Medulla oblongata (tissue), 1 donor: ENCODE measurements at regions not wholly inside any gene's neighbourhood (a gene's known extent, or its start where the extent isn't known, plus 50 kb on each side); places are given as distances from the start of the nearest gene placed in this dataset.

Source experiments
- DNase-seq: peaks from one replicate; pipeline ENCODE4 v3.0.0-alpha.2; 2015; ENCODE audit errors: extremely low spot score

DNA sequence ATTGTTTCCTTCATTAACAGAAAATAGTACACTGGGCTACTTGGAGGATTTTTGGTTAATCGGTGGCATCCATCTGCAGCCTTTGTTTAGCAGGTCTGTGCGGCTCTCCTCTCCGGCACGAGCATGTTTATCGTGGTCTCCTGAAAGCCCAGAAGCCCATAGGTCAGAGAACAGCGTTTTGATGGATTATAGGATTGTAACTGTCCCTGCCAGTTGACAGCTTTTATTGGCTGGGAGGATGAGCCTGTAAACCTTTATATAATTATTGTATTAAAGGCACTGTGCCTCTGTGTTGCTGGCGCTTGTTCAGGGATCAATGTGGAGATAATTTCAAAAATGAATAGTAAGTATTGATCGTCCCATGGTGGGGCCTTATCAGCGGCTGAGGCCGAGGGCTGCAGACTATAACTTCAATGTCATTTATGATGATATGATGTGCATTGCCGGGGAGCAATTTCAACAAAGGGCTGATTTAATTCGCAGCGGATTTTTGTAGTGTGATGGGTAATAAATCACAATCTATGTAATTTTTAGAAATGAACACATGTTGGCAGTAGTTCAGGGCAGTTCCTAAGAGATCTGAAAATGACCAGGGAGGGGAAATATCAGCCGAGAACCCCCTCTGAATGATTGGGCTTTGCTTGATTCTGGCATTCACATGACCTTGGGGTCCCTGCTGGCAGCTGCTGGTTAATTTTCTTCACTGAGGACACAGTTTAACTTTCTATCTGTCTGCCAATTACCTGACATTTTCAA, 736.1 kb downstream of the GALR1 start:
- no peak for DNase-seq

- DNase-seq, result no peak
Observed at GRCh38 chr18:77990131-77990530, 740.5 kb downstream of the GALR1 start.

- no peak for DNase-seq
Observed at GRCh38 chr18:77990901-77991300, 741.3 kb downstream of the GALR1 start.

- no peak for DNase-seq
Observed at GRCh38 chr18:77992057-77992456, 742.4 kb downstream of the GALR1 start.

DNA sequence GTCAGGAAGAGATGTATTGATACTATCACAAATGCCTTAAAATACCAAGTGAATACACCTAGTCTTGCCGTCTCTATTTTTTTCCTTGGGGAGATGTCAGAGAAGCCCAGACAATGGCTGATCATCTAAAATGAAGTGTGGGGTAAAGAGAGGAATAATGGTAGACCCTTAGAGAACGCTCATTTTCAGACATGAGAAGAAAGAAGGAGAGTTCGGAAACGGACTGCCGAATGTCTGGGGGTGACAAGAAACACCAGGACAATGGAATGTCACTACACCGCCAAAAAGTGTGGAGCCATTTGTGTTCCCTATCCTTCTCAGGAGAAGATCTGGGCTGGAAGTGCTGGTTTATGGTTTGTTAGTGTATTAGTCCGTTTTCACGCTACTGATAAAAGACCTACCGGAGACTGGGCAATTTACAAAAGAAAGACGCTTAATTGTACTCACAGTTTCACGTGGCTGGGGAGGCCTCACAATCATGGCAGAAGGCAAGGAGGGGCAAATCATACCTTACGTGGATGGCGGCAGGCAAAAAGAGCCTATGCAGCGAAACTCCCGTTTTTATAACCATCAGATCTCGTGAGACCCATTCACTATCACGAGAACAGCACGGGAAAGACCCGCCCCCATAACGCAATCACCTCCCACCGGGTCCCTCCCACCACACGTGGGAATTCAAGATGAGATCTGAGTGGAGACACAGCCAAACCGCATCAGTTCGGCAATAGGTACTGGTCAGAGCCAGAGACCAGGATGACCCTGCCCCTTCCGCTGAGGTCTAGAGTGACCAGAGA, 743.7 kb downstream of the GALR1 start:
- no peak for DNase-seq

DNA sequence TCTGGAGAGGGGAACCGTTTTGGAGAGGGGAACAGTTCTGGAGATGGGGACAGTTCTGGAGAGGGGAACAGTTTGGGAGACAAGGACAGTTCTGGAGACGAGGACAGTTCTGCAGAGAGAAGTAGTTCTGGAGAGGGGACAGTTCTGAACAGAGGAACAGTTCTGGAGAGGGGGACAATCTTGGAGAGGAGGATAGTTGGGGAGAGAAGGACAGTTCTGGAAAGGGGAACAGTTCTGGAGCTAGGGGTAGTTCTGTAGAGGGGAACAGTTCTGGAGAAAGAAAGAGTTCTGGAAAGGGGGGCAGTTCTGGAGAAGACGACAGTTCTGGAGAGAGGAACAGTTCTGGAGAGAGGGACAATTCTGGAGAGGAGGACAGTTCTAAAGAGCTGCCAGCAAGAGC, 745.9 kb downstream of the GALR1 start:
- no peak for DNase-seq

- no peak for DNase-seq
Observed at GRCh38 chr18:77996737-77997136, 747.1 kb downstream of the GALR1 start.

DNA sequence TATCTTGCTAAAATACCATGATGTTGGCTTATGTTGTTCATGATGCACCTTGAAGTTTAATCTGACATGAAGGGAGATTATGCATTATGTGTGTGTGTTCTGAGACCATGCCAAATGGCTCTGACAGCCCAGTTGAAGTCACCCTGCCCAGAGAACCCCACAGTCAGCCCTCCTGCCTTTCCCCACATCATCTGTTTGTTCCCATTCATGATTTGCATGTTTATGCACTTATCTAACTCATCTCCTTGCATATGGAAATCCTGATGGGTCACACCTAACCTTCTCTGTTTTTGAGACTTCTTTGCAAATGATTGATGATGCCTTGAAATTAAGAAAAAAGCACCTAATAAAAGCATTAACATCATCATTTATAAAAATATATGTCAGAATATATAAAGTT, 752.2 kb downstream of the GALR1 start:
- no peak for DNase-seq

GRCh38 chr18:78006006-78006773, 756.5 kb downstream of the GALR1 start:
- DNase-seq, result no peak

- DNase-seq, result no peak
Observed at GRCh38 chr18:78006774-78007260, 757.2 kb downstream of the GALR1 start.

DNA sequence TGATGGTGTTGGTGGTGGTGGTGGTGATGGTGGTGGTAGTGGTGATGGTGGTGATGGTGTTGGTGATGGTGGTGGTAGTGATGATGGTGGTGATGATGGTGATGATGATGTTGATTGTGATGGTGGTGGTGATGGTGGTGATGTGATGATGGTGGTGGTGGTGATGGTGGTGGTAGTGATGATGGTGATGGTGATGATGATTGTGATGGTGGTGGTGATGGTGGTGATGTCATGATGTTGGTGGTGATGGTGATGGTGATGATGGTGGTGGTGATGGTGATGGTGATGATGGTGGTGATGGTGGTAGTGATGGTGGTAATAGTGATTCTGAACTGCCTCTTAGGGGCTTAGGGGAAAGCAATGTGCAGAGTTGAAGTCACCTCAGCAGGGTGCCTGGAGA, 760.7 kb downstream of the GALR1 start:
- no peak for DNase-seq

DNA sequence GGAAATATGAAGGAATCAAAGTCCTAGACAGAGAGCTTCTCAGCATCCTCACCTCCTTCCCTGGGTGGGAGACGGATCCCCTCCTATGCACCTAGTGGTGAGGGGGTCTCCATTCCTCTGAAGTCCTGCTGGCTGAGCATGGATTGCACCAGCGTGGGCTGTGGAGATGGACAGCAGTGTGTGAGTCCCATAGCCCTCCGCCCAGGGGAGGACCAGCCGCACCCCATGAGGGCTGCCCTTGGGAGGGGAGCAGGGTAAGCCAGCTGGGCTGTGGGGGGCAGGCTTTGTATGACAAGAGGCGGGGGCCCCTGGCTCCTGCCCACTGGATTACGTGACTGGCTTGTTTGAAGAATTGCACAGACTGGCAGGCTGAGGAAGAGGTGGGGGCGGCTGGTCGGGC, 768.2 kb downstream of the GALR1 start:
- DNase-seq, result no peak

GRCh38 chr18:78021196-78021595, 771.5 kb downstream of the GALR1 start:
- no peak for DNase-seq

GRCh38 chr18:78031589-78031988, 781.9 kb downstream of the GALR1 start:
- DNase-seq, result no peak

DNA sequence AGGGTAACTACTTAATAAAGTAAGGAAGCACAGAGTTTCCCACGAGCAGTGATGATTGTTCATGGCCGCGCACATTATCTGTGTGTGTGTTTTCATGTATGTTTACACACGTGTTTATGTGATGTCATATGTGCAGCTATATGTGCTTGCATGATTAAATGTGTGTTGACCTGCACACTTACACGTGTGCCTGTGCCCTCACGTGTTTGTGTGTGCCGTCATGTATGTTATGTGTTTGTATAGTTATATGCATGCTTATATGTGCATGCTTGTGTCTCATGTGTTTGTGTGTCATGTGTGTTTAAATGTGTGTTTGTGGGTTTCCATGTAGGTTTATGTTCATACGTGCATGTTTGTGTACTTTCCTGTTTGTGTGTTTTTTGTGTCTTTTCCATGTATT, 782.3 kb downstream of the GALR1 start:
- DNase-seq, result no peak

DNA sequence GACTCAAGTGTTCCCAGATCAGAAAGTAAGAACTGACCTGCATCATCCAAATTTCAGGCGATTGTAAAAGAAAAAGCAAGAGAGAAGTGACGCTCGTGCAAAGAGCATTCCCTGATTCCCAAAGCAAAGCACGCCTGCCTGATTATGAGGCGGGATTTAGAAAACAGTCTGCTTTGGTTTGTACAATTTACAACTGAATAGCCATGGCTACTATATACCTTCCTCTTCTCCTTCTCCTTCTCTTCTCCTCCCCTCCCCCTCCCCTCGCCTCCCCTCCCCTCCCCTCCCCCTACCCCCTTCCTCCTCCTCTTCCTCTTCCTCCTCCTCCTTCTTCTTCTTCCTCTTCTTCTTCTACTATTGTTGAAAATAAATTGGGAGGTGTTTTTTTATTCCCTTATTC, 782.9 kb downstream of the GALR1 start:
- no peak for DNase-seq

DNA sequence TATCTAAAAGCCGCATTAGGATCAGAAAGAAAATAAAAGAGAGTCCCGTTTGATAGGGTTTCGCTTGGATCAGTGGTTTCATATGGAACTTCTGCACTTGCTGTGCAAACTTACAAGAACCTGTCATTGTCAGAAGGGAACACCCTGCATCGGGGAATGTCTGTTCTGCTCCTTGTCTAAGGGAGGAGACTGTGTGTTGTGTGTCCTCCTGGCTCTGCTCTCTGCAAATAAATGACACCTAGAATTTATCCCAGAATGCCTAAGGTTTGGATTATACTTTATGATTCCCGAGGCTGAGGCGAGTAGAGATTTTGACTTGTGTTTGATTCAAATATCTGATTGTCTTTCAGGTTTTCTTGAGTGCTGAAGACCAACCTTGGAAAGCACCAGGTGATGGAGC, 785.1 kb downstream of the GALR1 start:
- no peak for DNase-seq

- no peak for DNase-seq
Observed at GRCh38 chr18:78041218-78041617, 791.6 kb downstream of the GALR1 start.

GRCh38 chr18:78046631-78047030, 797.0 kb downstream of the GALR1 start:
- DNase-seq, result no peak

GRCh38 chr18:78049281-78049680, 799.6 kb downstream of the GALR1 start:
- DNase-seq, result no peak

GRCh38 chr18:78054801-78055200, 805.2 kb downstream of the GALR1 start:
- DNase-seq, result no peak

DNA sequence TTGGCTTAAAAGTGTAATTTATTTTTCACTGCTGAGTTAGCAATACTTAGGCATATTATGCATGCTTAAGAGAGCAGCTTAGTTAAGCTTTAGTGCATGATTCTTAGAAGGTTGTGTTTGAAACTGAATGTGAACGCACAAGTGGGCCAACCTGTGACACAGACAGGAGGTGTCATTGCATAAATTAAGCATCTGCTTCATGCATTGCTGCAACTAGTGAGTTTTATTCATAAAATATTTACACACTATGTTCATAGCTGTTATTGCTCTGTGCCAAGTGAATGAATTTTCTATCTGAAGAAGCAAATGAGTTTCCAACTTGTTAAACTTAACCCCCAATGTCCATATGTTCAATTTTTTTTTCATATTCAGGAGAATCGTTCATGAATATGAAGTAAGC, 806.4 kb downstream of the GALR1 start:
- no peak for DNase-seq
